AG04450 (cell line): ENCODE measurements at regions not wholly inside any gene's neighbourhood (a gene's known extent, or its start where the extent isn't known, plus 50 kb on each side); places are given as distances from the start of the nearest gene placed in this dataset.
"Not testable (repeated sequence)": the region's sequence is repeated elsewhere in the genome, so short reads cannot be mapped to it uniquely, and the experiment has no call there.

ENCODE experiments used
- CTCF ChIA-PET: fragments of 300-600, 350-600 bp; formaldehyde crosslinking; extraction: SDS; loops from one replicate; lab custom pipeline; 2022; ENCODE audit warnings: antibody characterized with exemption, inconsistent platforms; lab: Charles Lee
- POLR2A ChIA-PET: fragments of 350-600 bp; formaldehyde crosslinking; extraction: SDS; loops from one replicate; lab custom pipeline; 2021; ENCODE audit warnings: antibody characterized with exemption, inconsistent platforms; lab: Yijun Ruan, JAX
- DNase-seq: peaks from one replicate; pipeline ENCODE4 v3.0.0-alpha.2; 2011; ENCODE audit warnings: low read depth, low spot score
- H3K27ac ChIP-seq: one replicate; pipeline ENCODE4 v1.5.1; 2012; ENCODE audit warnings: low read depth, low read length, control low read depth
- H3K27me3 ChIP-seq: one replicate; pipeline ENCODE4 v1.6.0; 2012; ENCODE audit warnings: low read length; ENCODE audit not compliant: control insufficient read depth, insufficient read depth
- H3K4me3 ChIP-seq: 2 replicates; pipeline ENCODE4 v1.5.1; 2011; ENCODE audit warnings: mild to moderate bottlenecking, low read depth, low read length, control low read depth
- H3K9me3 ChIP-seq: 2 replicates; pipeline ENCODE4 v1.5.1; 2012; ENCODE audit warnings: low read length; ENCODE audit not compliant: control insufficient read depth, insufficient read depth
- TF ChIP-seq, protein P1 (sequence below): IDR thresholded peaks from 2 replicates; pipeline ENCODE4 v1.5.1; 2011; ENCODE audit warnings: low read depth, low read length, control low read depth, inconsistent platforms

DNA sequence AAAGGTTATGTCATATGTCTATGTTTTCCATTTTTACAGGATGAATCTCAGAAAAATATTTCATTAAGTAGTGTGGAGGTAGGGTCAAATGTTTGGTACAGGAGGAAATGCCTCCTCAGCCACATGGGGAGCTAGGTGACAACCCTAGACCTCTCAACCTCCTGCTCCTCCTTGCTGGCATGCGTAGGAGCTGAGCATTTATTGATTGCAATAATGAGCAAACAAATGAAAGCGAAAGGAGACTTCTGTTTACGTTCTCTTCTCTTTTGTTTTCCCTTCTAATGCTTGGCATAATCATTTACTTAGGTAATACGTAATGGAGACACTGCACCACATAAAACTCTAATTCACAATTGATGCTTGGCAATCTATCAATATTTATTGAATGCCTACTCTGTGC, 95.1 kb upstream of the CCBE1 start:
- no peaks in the 10 kb centered on the region for H3K27me3 ChIP-seq
- POLR2A ChIA-PET = no interaction called here
- TF ChIP-seq, protein P1, sequence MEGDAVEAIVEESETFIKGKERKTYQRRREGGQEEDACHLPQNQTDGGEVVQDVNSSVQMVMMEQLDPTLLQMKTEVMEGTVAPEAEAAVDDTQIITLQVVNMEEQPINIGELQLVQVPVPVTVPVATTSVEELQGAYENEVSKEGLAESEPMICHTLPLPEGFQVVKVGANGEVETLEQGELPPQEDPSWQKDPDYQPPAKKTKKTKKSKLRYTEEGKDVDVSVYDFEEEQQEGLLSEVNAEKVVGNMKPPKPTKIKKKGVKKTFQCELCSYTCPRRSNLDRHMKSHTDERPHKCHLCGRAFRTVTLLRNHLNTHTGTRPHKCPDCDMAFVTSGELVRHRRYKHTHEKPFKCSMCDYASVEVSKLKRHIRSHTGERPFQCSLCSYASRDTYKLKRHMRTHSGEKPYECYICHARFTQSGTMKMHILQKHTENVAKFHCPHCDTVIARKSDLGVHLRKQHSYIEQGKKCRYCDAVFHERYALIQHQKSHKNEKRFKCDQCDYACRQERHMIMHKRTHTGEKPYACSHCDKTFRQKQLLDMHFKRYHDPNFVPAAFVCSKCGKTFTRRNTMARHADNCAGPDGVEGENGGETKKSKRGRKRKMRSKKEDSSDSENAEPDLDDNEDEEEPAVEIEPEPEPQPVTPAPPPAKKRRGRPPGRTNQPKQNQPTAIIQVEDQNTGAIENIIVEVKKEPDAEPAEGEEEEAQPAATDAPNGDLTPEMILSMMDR = no peak
- H3K9me3 ChIP-seq = no peaks in the 10 kb centered on the region; the same call in 1 of the 2 replicates
- H3K4me3 ChIP-seq = no peak overlapping the region
- no peak for DNase-seq
- CTCF ChIA-PET = interaction anchor here (1.1 to 2.1 kb wide), 3 partner anchors 11 to 95 kb away, joined by 4 to 9 read pairs (median 8); partner anchors contain the start of gene CCBE1
- no peak overlapping the region for H3K27ac ChIP-seq

DNA sequence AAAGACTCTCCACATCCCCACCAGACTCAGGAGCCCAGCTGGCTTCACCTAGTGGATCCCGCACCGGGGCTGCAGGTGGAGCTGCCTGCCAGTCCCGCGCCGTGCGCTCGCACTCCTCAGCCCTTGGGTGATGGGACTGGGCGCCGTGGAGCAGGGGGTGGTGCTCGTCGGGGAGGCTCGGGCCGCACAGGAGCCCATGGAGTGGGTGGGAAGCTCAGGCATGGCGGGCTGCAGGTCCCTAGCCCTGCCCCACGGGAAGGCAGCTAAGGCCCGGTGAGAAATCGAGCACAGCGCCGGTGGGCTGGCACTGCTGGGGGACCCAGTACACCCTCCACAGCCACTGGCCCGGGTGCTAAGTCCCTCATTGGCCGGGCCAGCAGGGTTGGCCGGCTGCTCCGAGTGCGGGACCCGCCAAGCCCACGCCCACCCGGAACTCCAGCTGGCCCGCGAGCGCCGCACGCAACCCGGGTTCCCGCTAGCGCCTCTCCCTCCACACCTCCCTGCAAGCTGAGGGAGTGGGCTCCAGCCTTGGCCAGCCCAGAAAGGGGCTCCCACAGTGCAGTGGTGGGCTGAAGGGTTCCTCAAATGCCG, 93.2 kb upstream of the CCBE1 start:
- H3K9me3 ChIP-seq, POLR2A ChIA-PET, DNase-seq, H3K27me3 ChIP-seq, H3K4me3 ChIP-seq, H3K27ac ChIP-seq: not testable (repeated sequence)
- CTCF ChIA-PET = interaction anchor here (0.9 to 2.1 kb wide), 3 partner anchors 33 to 93 kb away, joined by 3 to 8 read pairs (median 3); no protein-coding TSS in a partner anchor

- H3K27ac ChIP-seq = no peak overlapping the region
- TF ChIP-seq, protein P1 = no peak
- POLR2A ChIA-PET = interaction anchor here (0.6 kb wide), 1 partner anchor 184 kb away, joined by 5 read pairs; no protein-coding TSS in a partner anchor
- H3K27me3 ChIP-seq = no peaks in the 10 kb centered on the region
- CTCF ChIA-PET = interaction anchor here (2.7 kb wide), 1 partner anchor 35 kb away, joined by 16 read pairs; no protein-coding TSS in a partner anchor
- H3K4me3 ChIP-seq = no peak overlapping the region
- no peak for DNase-seq
- no peaks in the 10 kb centered on the region; the same call in 1 of the 2 replicates for H3K9me3 ChIP-seq
Observed at GRCh38 chr18:59788791-59789106, 91.5 kb upstream of the CCBE1 start.

DNA sequence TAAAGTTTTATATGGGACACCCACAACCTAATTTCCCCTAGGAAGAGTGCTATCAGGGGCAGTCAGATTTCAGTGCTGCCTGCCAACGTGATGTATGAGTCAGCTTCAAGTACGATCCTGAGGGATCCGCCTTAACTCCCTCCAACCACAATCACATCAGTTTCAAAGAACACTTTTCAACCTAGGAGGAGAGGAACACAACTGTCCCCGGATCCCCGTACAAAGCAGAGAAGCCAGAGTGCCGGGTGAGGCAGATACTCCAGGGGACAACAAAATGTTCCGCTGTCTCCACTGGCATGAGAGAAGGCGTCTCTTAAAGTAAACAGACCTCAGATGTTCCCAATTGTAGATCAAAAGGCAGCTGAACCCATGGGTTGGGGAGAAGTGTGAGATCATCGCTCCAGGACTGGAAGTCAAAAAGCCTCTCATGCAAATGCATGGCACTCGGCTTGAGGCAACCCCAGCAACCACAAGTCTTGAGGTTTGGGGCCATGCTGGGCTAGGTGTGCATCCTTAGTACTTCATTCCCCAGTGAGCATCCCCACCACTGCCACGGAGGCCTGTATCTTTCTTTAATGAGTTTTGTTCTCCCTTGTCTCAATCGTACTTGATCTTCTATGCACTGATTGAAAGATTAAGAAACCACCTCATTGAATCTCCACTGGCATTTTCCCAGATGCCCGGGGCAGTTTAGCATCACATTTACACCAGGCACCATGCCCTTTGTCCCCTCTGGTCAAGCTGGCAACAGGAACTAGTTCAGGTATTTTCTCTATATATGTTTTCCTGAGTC, 91.0 kb upstream of the CCBE1 start:
- Histone ChIP-seq H3K27ac (peak overlapping the region; percentile 79), H3K4me3 (peak overlapping the region; percentile 33), H3K27me3 (no peaks in the 10 kb centered on the region), H3K9me3 (no peaks in the 10 kb centered on the region; the same call in 1 of the 2 replicates)
- CTCF ChIA-PET = interaction anchor here (1.0 to 2.7 kb wide), 2 partner anchors 13 to 35 kb away, joined by 3 to 16 read pairs; no protein-coding TSS in a partner anchor
- TF ChIP-seq, protein P1 = no peak
- POLR2A ChIA-PET = interaction anchor here (0.6 to 0.9 kb wide), 2 partner anchors 36 to 184 kb away, joined by 3 to 5 read pairs; no protein-coding TSS in a partner anchor
- DNase-seq = no peak

DNA sequence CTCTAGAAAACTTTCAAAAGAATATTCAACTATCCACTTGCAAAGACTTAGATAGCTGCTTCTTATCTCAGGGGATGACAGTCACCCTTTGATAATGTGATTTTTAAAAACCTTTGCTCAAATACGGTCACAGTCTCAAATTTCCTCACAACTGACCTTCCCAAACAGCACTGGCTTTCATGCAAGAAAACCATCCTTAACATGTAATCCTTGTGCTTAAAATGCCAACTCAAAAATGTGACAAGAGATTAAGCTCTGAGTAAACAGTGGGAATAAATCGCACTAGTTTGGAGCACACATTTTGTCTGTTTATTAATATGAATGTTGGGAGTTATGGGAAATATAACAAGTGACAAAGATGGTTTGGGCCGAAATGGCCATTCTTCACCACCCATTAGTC, 87.5 kb upstream of the CCBE1 start:
- Histone ChIP-seq H3K27ac (no peak overlapping the region), H3K9me3 (no peaks in the 10 kb centered on the region), H3K4me3 (no peak overlapping the region), H3K27me3 (no peaks in the 10 kb centered on the region)
- CTCF ChIA-PET = interaction anchor here (1.0 to 2.3 kb wide), 6 partner anchors 16 to 137 kb away, joined by 3 to 10 read pairs (median 4); partner anchors contain the start of gene CCBE1
- POLR2A ChIA-PET = no interaction called here
- no peak for DNase-seq
- TF ChIP-seq, protein P1 = no peak
